HEK293 (cell line): ENCODE measurements at regions not wholly inside any gene's neighbourhood (a gene's known extent, or its start where the extent isn't known, plus 50 kb on each side); places are given as distances from the start of the nearest gene placed in this dataset.

Experiments
- ZNF366 ChIP-seq: fragments of 450-650 bp; formaldehyde crosslinking; conservative IDR thresholded peaks from 2 replicates; pipeline ENCODE4 v1.5.1; 2016; ENCODE audit warnings: missing biosample characterization, missing genetic modification characterization
- TF ChIP-seq, protein P1 (sequence below): fragments of 450-650 bp; formaldehyde crosslinking; IDR thresholded peaks from 2 replicates; pipeline ENCODE4 v1.5.1; 2016; ENCODE audit warnings: missing biosample characterization, missing genetic modification characterization
- TF ChIP-seq, protein P2 (sequence below): fragments of 450-650 bp; formaldehyde crosslinking; IDR thresholded peaks from 2 replicates; pipeline ENCODE4 v1.5.1; 2016; ENCODE audit warnings: missing biosample characterization, missing genetic modification characterization
- TF ChIP-seq, protein P3 (sequence below): fragments of 450-650 bp; formaldehyde crosslinking; IDR thresholded peaks from 2 replicates; pipeline ENCODE4 v1.5.1; 2016; ENCODE audit warnings: missing biosample characterization, missing genetic modification characterization

DNA sequence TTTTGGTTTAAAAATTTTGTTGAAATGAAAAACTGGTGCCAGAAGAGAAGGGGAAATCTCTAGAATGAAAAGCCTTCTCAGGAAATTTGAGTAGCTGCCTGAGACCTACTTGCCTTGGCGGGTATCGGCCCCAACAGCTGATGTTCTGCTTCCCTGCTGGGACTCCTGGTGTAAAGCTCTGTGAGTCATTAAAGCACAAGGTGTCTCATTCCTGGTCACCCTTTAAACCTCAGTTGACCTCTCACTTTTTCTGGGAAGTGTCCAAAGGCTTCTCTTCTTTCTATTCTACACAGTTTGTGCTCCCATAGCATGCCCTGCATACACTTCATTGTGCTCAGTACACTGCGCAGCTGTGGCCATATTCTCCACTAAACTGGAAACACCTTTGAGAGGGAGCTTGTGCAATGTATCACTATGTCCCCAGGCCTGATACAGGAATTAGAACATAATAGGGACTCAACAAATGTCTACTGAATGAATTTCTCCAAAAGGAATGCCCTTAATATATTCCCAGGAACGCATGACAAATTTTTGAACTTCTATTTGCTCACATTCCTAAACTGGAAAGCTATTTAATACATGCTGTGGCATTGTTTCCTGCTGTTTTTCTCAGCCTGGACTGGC, 303.9 kb downstream of the SDHAF3 start:
- TF ChIP-seq, protein P1, sequence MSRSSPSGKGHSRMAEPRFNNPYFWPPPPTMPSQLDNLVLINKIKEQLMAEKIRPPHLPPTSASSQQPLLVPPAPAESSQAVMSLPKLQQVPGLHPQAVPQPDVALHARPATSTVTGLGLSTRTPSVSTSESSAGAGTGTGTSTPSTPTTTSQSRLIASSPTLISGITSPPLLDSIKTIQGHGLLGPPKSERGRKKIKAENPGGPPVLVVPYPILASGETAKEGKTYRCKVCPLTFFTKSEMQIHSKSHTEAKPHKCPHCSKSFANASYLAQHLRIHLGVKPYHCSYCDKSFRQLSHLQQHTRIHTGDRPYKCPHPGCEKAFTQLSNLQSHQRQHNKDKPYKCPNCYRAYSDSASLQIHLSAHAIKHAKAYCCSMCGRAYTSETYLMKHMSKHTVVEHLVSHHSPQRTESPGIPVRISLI: no peak
- TF ChIP-seq, protein P2, sequence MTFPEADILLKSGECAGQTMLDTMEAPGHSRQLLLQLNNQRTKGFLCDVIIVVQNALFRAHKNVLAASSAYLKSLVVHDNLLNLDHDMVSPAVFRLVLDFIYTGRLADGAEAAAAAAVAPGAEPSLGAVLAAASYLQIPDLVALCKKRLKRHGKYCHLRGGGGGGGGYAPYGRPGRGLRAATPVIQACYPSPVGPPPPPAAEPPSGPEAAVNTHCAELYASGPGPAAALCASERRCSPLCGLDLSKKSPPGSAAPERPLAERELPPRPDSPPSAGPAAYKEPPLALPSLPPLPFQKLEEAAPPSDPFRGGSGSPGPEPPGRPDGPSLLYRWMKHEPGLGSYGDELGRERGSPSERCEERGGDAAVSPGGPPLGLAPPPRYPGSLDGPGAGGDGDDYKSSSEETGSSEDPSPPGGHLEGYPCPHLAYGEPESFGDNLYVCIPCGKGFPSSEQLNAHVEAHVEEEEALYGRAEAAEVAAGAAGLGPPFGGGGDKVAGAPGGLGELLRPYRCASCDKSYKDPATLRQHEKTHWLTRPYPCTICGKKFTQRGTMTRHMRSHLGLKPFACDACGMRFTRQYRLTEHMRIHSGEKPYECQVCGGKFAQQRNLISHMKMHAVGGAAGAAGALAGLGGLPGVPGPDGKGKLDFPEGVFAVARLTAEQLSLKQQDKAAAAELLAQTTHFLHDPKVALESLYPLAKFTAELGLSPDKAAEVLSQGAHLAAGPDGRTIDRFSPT (tag by site-specific recombination): no peak
- TF ChIP-seq, protein P3, sequence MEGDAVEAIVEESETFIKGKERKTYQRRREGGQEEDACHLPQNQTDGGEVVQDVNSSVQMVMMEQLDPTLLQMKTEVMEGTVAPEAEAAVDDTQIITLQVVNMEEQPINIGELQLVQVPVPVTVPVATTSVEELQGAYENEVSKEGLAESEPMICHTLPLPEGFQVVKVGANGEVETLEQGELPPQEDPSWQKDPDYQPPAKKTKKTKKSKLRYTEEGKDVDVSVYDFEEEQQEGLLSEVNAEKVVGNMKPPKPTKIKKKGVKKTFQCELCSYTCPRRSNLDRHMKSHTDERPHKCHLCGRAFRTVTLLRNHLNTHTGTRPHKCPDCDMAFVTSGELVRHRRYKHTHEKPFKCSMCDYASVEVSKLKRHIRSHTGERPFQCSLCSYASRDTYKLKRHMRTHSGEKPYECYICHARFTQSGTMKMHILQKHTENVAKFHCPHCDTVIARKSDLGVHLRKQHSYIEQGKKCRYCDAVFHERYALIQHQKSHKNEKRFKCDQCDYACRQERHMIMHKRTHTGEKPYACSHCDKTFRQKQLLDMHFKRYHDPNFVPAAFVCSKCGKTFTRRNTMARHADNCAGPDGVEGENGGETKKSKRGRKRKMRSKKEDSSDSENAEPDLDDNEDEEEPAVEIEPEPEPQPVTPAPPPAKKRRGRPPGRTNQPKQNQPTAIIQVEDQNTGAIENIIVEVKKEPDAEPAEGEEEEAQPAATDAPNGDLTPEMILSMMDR (tag by site-specific recombination): no peak
- TF ChIP-seq ZNF366 (tag by site-specific recombination): no peak
